HL-60 (cell line): ENCODE measurements at regions not wholly inside any gene's neighbourhood (a gene's known extent, or its start where the extent isn't known, plus 50 kb on each side); places are given as distances from the start of the nearest gene placed in this dataset.

Experiments
- GABPA ChIP-seq: IDR thresholded peaks from 2 replicates; pipeline ENCODE4 v1.6.1; 2012; ENCODE audit warnings: low read depth
- POLR2AphosphoS5 ChIP-seq: IDR thresholded peaks from 2 replicates; pipeline ENCODE4 v1.6.1; 2012; ENCODE audit warnings: low read depth
- TF ChIP-seq, protein P1 (sequence below): IDR thresholded peaks from one replicate; pipeline ENCODE4 v1.5.1; 2011; ENCODE audit warnings: low read length, control low read depth, inconsistent platforms; ENCODE audit not compliant: insufficient read depth

DNA sequence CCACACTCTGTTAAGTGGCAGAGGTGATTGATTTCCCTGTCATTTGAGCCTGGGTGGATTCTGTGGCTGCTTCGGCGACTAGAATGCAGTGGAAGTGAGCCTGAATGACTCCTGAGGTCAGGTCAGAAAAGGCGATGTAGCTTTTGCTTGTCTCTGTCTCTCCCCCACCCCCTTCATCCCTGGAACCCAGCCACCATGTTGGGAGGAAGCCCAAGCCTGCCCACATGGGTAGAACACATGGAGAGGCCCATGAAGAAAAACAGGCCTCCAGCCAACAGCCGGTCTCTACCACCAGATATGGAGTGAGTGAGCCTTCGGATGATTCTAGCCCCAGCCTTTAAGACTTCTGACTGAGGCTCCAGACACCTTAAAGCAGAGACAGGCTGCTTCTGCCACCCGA, 181.0 kb downstream of the TFAP2C start:
- TF ChIP-seq, protein P1, sequence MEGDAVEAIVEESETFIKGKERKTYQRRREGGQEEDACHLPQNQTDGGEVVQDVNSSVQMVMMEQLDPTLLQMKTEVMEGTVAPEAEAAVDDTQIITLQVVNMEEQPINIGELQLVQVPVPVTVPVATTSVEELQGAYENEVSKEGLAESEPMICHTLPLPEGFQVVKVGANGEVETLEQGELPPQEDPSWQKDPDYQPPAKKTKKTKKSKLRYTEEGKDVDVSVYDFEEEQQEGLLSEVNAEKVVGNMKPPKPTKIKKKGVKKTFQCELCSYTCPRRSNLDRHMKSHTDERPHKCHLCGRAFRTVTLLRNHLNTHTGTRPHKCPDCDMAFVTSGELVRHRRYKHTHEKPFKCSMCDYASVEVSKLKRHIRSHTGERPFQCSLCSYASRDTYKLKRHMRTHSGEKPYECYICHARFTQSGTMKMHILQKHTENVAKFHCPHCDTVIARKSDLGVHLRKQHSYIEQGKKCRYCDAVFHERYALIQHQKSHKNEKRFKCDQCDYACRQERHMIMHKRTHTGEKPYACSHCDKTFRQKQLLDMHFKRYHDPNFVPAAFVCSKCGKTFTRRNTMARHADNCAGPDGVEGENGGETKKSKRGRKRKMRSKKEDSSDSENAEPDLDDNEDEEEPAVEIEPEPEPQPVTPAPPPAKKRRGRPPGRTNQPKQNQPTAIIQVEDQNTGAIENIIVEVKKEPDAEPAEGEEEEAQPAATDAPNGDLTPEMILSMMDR, result no peak
- TF ChIP-seq GABPA (no peak), POLR2AphosphoS5 (no peak)
